Tibial nerve (tissue), 4 donors: ENCODE measurements at regions not wholly inside any gene's neighbourhood (a gene's known extent, or its start where the extent isn't known, plus 50 kb on each side); places are given as distances from the start of the nearest gene placed in this dataset.

Experiments used
- EP300 ChIP-seq, 2 donors: sonication (generic); formaldehyde crosslinking; IDR thresholded peaks; one replicate each; pipeline ENCODE4 v1.6.1; 2017; ENCODE audit warnings: antibody characterized with exemption in 2 of 2, mild to moderate bottlenecking in 1 of 2
- POLR2A ChIP-seq, 2 donors: fragments of 450-650 bp; IDR thresholded peaks; one replicate each; pipeline ENCODE4 v1.6.1; 2017; ENCODE audit warnings: antibody characterized with exemption in 2 of 2, mild to moderate bottlenecking in 2 of 2, moderate library complexity in 2 of 2
- TF ChIP-seq, protein P1 (sequence below), 5 experiments: fragments of 200-600 bp in 3 of 5; fragments of 450-650 bp in 2 of 5; sonication (generic) in 3 of 5; IDR thresholded peaks; one replicate each; pipeline ENCODE4 v1.5.1; 2016 to 2019; ENCODE audit warnings: antibody characterized with exemption in 5 of 5, mild to moderate bottlenecking in 3 of 5, moderate library complexity in 2 of 5

- TF ChIP-seq, protein P1, sequence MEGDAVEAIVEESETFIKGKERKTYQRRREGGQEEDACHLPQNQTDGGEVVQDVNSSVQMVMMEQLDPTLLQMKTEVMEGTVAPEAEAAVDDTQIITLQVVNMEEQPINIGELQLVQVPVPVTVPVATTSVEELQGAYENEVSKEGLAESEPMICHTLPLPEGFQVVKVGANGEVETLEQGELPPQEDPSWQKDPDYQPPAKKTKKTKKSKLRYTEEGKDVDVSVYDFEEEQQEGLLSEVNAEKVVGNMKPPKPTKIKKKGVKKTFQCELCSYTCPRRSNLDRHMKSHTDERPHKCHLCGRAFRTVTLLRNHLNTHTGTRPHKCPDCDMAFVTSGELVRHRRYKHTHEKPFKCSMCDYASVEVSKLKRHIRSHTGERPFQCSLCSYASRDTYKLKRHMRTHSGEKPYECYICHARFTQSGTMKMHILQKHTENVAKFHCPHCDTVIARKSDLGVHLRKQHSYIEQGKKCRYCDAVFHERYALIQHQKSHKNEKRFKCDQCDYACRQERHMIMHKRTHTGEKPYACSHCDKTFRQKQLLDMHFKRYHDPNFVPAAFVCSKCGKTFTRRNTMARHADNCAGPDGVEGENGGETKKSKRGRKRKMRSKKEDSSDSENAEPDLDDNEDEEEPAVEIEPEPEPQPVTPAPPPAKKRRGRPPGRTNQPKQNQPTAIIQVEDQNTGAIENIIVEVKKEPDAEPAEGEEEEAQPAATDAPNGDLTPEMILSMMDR (IDR thresholded peaks at IDR 0.05): no peak
- TF ChIP-seq POLR2A (IDR thresholded peaks at IDR 0.05) (no peak), EP300 (IDR thresholded peaks at IDR 0.05) (no peak)
These were observed 166.3 kb upstream of the GRM3 start for GRCh38 chr7:86477343-86477935.
